NCI-H1417 treated with DMSO at 0.1 percent for 48 hours (cell line): ENCODE measurements at regions not wholly inside any gene's neighbourhood (a gene's known extent, or its start where the extent isn't known, plus 50 kb on each side); places are given as distances from the start of the nearest gene placed in this dataset.

ENCODE experiments used
- DNase-seq: peaks from one replicate; lab custom pipeline; 2025; lab: John Stamatoyannopoulos, UW

DNA sequence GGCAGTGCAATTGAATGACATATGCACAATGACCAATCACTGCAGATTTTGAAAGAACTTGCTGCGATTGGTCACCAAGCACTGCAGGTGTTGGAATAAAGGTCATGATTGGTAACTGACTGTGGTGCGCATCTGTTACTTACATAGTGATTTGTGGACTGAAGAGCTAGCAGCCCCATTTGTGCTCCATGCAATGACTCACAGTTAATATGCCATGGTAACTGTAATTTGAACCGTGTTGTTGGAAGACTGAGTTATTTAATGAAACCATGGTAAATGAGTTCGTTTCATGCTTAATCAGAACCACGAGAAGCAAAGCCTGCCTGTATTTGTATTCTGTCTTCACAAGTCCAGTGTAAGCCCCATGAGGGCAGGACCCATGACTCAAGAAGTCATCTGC is 220.5 kb downstream of the TJP1 start:
- no peak for DNase-seq

DNA sequence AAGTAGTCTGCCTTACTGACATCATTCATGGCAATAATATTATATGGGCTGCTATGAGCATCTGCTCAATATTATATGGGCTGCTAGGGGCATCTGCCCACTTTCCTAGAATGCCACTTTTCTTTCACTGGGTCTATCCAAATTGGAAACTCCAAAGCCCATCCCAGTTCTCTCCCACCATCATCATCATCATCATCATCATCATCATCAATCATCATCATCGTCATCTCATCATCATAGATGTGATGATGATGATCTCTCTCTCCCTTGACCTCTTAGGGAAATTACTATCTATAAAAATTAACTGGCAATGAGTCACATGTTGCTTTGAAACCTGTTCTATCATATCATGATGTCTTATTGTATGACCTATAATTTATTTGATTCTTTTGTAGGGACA is 222.0 kb downstream of the TJP1 start:
- DNase-seq, result no peak

DNA sequence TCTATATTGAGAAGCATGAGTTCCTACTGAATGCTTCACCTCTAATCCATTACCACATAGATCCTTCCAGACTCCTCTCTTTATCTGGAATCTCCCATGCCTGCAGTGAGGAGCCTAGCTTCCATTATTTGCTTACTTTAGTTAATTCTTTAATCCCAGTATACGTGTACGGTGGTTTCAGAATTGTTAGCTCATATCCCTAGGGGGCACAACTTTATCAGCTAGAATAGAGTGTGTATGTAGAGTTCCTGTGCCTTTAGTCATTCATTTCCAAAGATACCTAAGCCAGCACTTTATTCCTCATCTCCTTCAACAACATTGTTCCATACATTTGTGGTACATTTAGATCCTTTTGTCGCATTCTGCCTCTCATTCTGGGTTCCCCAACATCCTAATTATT is 226.0 kb downstream of the TJP1 start:
- no peak for DNase-seq

DNA sequence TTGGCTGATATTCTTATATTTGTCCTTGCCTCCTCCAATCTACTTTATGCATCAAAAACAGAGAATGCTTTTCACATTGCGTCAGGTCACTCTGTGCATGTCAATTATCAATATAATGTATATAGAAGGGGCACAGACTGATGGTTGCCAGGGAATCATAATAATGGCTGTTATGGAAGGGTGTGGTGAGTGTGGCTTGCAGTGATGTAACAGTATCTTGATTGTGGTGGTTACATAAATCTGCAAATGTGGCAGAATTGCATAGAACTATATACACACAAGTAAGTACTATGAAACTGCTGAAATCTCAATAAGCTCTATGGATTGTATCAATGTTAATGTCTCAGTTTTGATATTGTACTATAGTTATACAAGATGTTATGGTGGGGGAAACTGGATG is 228.6 kb downstream of the TJP1 start:
- DNase-seq, result no peak

DNA sequence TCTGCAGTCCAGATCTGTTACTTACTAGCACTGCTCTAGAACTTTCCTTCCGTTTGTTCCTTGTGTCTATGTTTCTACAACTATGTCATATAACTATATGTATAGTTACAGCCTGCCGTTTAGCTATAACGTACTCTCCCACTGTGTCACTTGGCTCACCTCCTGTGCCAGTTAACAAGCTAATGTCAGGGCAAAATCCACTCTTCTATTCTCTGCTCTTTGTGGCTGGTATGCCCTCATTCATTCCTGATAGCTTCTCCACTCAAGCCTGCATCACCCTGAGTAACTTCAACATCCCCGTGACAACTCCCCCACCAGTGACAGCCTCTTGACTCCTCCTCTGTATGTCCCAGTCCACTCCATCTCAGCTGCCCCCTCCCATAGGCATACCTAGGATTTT is 229.2 kb downstream of the TJP1 start:
- DNase-seq, result no peak

DNA sequence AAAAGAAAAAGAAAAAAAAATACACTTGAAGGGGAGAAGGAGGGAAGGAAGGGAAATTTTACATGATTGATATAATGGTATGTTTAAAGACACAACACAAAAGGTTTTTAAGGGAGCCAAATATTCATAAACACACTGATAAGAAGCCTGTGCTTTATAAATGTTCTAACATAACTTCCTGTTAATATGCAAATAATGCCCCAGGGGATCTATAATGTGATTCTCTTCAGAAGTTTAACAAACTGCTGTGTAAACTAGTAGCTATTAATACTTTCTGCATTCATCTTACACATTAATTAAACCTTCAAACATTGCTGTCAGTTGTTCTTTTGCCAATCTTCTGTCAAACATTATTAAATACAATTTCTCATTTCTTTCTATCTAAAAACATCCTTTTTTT is 231.6 kb downstream of the TJP1 start:
- DNase-seq, result no peak

DNA sequence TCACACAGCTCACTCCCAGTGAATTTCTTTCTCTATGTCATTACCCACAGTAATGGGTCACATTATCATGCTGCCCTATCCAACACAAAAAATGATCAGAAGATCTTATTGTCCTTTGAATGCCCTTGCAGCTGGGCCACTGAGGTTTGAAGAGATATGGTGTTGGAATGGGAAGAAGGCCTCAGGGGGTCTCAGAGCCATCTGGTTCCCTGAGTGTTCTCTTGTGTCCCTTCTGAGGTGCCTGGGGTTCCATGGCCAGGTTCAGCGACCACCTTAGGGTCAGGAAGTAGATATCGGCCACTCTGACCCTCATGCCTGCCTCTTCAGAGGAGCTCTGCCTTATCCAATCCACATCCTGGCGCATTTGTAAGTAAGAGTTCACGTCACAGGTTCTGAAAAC is 232.3 kb downstream of the TJP1 start:
- DNase-seq, result no peak

DNA sequence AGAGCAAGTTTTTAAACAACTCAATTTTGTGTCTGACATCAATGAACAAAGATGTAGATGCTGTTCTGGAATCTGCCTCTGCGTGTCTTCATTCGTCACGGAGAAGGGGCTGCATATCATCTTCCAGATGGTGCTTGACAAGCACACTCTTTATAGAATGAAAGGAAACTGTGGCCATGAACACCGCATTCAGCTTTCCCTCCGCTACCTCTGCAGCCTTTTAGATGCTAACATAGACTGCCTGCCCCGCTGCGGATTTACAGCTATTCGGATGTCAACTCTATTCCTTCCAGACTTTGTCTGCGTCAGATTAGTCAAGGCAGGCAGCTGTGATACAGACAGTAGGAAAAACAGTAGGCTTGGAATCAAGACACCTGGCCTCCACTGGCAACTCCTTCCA is 232.9 kb downstream of the TJP1 start:
- no peak for DNase-seq

DNA sequence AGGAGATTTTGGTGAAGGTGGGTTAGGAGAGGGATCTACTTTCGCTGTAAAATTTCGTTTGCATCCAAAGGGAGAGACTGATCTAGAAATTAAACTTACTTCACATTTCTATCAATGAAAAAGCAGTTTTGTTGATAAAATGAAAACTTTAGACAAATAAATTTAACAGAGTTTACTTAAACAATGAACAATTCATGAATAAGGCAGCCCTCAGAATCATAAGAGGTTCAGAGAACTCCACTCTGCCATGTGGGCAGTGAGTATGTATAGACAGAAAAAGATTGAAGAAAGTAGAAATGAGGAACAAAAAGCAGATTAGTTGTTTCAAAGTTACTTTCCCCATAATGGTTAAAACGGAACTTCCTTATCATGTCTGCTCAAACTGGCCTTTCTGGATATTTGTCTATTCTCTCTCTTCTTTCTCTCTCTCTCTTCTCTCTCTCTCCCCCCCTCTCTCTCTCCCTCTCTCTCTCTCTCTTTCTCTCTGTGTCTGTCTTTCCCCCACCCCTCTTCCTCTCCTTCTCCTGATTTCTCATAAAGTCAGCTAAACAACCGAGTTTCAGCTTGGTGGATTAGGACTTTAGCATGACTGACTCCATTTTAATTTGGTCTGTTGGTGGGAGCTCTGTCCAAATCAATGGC is 248.9 kb downstream of the TJP1 start:
- no peak for DNase-seq

DNA sequence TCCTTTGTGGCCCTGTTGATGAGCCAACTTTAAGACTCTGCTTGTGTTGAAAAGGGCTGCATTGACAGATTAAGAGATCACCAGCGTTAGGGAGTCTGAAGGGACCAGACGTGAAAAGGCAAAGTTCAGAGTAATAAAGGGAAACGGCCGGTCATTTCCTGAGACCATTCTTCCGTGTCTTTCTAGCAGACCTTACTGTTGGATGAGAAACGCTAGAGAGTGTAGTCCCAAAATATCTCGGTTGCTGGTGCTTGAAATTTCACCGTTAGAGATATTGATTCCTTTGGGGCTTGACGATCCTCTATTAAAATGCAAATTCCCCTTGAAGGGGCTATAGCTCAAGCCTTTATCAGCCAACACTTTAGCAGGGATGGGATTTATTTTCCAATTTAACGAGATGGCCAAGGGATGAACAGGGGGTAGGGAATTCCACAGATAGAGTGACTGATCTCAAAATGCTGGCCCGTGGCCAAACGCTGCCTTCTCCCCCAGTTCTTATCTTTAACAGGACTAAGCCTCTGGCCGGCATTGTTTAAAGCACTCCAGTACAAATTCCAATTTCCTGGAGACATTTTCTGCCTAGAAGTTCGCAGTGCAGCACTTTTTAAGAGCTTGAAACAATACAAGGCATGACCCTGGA is 250.4 kb downstream of the TJP1 start:
- DNase-seq, result no peak

DNA sequence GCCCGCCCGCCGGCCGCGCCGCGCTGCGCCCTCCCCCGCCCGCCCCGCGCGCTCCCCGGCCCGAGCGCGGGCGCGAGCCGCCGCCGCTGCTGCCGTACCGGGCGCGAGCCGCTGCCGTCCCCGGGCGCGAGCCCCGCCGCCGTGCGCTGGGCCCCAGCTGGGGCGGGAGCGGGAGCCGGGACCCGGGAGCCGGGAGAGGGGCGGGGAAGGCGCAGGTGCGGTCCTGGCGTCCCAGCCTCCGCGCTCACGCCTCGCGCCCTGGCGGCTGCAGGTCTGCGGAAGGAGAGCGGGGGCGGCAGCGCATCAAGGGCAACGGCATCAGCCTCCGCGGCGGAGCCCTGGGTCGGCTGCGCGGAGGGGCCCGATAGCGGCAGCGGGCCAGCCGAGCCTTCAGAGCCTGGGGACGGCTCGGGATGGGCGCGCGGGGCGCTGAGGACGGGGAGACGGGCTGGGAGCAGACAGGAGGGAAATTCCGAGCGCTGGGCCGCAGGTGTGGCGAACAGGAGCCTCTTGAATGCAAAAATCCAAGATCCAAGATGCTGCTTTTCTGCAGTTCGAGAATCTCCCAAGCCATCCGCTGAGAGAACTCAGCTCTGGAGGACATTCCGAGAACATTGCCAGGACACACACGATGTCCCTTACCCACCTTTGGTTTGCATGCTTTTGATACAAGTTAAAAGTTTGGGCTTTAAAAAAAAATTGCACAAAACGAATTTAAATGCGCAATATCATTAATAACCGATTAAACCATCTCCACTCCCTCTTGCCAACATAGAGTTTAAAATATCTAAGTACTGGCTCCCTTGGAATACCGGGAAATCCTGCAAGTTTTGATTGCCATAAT is 251.1 kb downstream of the TJP1 start:
- no peak for DNase-seq

DNA sequence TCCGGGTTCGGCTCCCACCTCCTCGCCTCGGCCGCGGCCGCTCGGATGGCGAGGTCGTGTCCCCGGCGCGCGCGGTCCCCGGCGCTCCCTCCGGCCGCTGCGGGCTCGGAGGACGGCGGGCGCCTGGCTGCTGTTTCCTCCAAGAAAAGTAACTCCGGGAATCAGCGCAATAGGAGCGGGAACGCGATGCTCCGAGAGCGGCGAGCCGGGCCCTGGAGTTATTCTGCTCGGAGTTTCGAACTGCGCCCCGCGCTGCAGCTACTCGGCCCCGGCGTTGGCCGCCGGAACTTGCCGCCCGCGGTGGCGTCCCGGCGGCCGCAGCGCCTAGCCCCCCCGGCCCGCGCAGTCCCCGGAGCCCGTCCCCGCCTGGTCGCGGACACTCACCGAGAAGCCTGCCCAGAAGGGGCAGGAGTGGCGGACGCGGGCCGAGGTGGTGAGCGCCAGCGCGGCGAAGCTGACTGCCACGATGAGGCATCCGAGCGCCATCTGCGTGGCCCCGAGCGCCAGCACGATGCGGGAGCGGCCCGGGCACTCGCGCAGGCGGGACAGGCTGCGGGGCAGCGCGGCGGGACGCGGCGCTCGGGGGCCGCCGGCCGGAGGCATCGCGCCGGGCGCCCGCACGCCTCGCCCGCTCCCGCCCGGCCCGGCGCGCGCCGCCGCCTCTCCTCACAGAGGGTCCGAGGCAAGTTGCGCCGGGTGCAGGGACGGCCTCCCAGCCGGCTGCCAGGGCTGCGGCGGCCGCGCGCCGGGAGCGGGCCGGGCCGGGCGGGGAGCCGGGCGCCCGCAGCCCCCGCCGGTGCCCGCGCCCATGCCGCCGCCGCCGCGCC is 251.9 kb downstream of the TJP1 start:
- no peak for DNase-seq

DNA sequence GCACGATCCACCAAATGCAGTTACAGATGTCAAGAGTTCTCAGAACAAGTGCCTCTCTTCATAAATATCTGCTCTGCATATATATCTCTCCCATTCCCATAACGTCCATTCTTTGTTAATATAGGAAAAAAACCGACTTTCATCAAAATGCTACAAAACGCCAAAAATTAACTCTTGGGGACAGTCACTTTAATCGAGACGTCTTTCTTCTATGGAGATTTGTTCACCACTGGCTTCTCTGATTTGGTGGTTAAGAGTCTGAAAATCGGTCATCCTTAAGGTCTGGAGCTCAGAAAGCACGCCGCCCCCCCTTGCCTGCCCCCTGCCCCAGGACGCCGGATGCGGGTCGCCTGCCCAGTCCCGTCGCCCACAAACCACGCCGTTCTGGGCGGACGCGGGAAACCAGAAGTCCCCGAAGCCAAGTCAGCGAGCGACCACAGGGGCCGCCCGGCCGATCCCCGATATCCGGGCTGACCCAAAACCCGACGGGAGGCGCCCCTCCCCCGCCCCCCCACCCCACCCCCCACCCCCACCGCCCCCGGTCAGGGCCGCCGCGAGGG is 252.7 kb downstream of the TJP1 start:
- no peak for DNase-seq

DNA sequence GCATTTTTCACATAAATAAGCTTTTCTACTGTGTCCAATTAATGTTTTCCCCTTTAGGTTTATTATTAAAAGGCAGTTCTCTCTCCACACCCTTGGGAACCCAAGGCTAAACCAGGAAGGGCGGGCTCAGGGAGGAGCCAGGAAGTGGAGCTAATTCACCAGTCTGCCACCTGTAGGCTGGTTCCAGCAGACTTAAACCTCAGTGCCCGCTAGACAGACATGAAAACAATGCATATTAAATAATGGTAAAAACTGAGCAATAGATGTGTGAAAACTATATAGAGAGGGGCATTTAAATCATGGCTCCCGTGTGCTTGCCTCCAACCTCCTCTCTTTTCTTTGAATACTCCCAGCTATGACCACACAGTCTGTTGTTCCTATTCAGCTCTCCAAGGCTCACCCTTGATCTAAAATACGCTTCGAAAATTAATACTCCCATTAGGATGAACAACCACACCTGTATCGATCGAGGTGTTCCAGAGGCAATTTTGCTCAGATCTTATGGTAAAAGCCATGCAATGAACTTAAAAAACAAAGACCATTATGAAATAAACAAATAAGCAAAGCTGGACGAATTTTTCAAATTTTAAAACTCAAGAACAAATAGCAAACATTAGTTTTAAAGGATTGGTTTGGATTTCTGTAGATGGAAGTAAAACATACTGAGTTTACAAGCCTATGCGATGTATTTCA is 253.3 kb downstream of the TJP1 start:
- no peak for DNase-seq

DNA sequence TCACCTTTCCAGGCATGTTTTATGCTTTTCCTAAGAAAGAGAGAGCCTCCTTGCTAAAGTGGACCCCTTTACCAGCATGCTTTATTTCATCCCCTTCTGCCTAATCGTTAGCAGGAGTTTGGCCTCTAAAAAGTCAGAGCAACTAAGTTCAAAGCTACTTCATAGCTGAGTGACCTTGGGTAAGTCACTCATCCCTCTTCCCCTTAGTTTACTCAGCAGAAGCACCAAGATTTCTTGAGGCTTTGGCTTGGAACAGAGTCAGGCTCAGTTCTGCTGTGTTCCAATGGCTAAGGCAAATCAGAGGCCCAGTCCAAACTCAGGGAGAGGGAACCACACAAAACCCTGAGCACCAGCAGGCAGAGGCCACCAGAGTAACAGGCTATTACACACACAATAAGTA is 254.9 kb downstream of the TJP1 start:
- DNase-seq, result no peak

DNA sequence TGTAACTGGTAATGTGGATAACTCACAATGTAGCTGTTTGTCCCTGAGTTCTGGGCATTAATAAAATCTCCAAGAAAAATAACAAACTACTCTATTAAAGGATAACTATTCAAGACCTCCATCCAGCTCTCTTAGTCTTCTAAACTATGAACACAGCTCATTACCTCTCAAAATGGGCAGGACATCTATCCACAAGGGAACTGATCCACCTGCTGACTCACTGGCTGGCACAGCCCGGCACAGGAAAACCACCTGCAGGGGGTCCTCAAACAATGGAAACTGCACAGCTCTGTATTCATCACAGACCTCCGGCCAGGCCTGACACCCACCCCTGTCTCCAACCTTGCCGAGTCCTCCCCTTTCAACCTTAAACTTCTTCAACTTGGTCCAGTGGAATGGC is 255.4 kb downstream of the TJP1 start:
- DNase-seq, result no peak

DNA sequence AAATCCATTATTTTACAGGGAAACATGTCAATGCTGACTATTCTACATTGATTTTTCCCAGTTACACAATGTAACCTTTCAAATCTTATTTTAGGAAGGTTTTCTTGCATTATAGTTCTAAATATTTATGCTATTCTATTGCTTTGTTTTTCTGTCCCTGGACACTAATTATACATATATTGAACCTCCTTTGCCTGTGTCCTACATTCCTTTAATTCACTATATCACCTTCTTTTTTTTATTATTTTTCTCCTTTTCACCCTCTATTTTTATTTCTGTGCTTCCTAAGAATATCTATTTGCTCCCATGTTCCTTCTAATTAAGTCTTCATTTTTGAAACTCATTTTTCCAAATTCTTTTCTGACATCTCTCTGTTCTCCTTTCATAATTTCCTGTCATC is 259.2 kb downstream of the TJP1 start:
- DNase-seq, result no peak

DNA sequence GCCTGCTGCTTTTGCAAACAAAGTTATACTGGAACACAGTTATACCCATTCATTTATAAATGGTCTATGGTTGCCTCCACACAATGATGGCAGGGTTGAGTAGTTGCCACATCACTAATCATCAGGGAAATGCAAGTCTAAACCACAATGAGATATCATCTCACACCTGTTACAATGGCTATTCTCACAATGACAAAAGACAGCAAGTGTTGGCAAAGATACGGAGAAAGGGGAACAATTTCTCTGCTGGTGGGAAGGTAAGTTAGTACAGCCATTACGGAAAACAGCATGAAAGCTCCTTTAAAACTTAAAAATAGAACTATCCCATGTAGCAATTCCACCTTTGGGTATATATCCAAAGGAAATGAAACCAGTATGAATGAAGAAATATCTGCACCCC is 261.4 kb downstream of the TJP1 start:
- no peak for DNase-seq

DNA sequence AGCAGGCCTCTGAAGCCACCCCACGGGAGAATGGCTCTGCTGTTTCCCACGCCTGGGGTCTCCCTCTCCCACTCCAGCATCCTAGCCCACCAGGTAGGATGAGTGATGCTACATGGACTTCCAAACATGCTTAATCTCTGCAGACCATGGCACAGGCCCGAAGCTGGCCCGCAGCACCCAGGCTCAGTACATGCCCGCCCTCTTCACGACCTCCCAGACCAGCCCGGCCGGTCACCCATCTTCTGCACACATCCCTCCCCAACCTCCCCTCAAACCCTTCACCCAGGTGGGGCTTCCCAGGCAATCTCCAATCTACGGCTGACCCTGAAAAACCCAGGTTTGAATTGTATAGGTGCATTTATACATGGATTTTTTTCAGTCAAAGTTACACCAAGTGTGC is 264.0 kb downstream of the TJP1 start:
- DNase-seq, result no peak

DNA sequence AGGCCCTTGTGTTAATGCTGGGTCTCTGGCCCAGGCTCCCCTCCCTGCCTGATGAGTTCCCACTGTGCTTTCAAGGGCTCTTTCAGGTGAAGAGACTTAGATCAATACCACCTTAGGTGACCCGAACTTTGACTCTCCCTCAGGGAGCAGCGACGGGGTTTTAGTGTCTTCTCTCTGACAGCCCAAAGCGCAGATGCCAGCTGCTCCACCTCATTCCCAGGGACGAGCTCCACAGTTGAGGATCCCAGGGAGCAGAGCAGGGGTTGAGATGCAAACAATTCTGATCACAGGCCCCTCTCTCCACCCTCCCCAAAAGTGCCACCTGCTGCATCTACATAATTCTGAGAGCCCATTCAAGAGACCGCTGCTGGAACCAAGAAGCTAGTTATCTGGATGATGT is 265.1 kb downstream of the TJP1 start:
- no peak for DNase-seq

DNA sequence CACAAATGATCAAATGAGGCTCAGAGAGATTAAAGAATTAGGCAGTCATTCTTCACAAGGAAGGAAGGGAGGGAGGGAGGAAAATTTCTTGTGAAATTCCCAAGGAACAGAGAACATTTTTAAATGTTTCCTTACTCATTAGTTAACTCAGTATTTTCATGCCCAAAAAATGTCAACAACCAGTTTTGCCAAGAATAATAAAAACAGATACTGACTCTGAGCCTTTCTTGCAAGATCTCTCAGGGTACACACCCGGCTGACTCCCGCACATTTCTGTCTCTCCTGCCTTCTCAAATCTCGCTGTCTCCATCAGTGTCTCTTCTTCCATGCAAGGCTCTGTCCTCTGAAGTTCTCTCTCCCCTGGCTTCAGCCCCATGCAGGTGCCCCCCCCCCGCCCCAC is 265.9 kb downstream of the TJP1 start:
- DNase-seq, result no peak

DNA sequence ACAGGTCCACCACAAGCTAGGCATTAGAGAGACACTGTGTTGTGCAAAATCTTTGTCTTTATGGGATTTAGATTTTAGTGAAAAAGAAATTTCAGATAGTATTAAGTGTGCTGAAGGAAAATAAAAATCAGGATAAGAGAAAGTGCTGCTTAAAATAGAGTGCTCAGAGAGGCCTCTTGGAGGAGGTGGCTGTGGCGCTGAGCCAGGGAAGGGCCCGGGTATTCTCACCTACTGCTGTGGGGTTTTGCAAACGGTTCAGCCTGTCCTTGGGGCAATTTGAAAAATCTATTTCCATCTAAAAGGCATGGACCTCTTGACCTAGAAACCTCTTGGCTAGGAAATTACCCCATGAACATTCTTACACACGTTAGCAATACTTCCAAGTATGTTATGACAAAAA is 267.7 kb downstream of the TJP1 start:
- DNase-seq, result no peak
